WTC11 (cell line): ENCODE measurements at regions not wholly inside any gene's neighbourhood (a gene's known extent, or its start where the extent isn't known, plus 50 kb on each side); places are given as distances from the start of the nearest gene placed in this dataset.

ENCODE experiments used
- ATAC-seq: fragments of 200-7000 bp; cut with Tn5 transposase; 2 replicates; pipeline ENCODE4 v1.10.0; 2021; ENCODE audit warnings: mild to moderate bottlenecking, moderate library complexity
- CTCF ChIA-PET: fragments of 300-600 bp; sonication (Branson Sonifier 250); formaldehyde crosslinking; loops from one replicate; lab custom pipeline; 2021; ENCODE audit warnings: antibody characterized with exemption; lab: Charles Lee
- POLR2A ChIA-PET: fragments of 350-600 bp; sonication (Branson Sonifier 250); formaldehyde crosslinking; loops from one replicate; lab custom pipeline; 2021; ENCODE audit warnings: antibody characterized with exemption; lab: Charles Lee
- DNase-seq: peaks from one replicate; pipeline ENCODE4 v3.0.0; 2021; ENCODE audit warnings: low spot score
- H3K27ac Mint-ChIP-seq: 2 replicates; pipeline ENCODE4 v1.8.0; 2021; ENCODE audit warnings: mixed read lengths
- H3K27me3 Mint-ChIP-seq: 2 replicates; pipeline ENCODE4 v1.8.0; 2021; ENCODE audit warnings: low read depth, mild to moderate bottlenecking, moderate library complexity, mixed read lengths
- H3K36me3 Mint-ChIP-seq: 2 replicates; pipeline ENCODE4 v1.8.0; 2021; ENCODE audit warnings: mixed read lengths
- H3K4me1 Mint-ChIP-seq: 2 replicates; pipeline ENCODE4 v1.8.0; 2022; ENCODE audit warnings: mixed read lengths
- H3K4me3 Mint-ChIP-seq: 2 replicates; pipeline ENCODE4 v1.8.0; 2021; ENCODE audit warnings: mild to moderate bottlenecking, moderate library complexity, mixed read lengths
- H3K9me3 Mint-ChIP-seq: 2 replicates; pipeline ENCODE4 v1.8.0; 2021; ENCODE audit warnings: mixed read lengths
- CREM ChIP-seq: sonication (generic); formaldehyde crosslinking; IDR thresholded peaks from 2 replicates; pipeline ENCODE4 v1.8.1; 2022; ENCODE audit warnings: mild to moderate bottlenecking, missing genetic modification reagents, moderate library complexity
- ESRRA ChIP-seq: sonication (generic); formaldehyde crosslinking; IDR thresholded peaks from 2 replicates; pipeline ENCODE4 v1.8.1; 2022; ENCODE audit warnings: mild to moderate bottlenecking, missing genetic modification reagents, borderline replicate concordance
- ETV6 ChIP-seq: sonication (generic); formaldehyde crosslinking; IDR thresholded peaks from 2 replicates; pipeline ENCODE4 v1.8.1; 2022; ENCODE audit warnings: mild to moderate bottlenecking, missing genetic modification reagents
- JUN ChIP-seq: sonication (generic); formaldehyde crosslinking; IDR thresholded peaks from 2 replicates; pipeline ENCODE4 v1.8.0; 2023; ENCODE audit warnings: mild to moderate bottlenecking, missing genetic modification reagents
- NFE2L1 ChIP-seq: sonication (generic); formaldehyde crosslinking; IDR thresholded peaks from 2 replicates; pipeline ENCODE4 v1.8.1; 2023; ENCODE audit warnings: missing genetic modification reagents
- NFYB ChIP-seq: sonication (generic); formaldehyde crosslinking; conservative IDR thresholded peaks from 2 replicates; pipeline ENCODE4 v1.8.0; 2022; ENCODE audit warnings: low read depth, missing genetic modification reagents
- OVOL2 ChIP-seq: fragments of 250-450 bp; sonication (Bioruptor Pico); IDR thresholded peaks from 2 replicates; pipeline ENCODE4 v1.9.0; 2021; ENCODE audit warnings: mild to moderate bottlenecking, borderline replicate concordance
- RELA ChIP-seq: sonication (generic); formaldehyde crosslinking; IDR thresholded peaks from 2 replicates; pipeline ENCODE4 v1.8.1; 2022; ENCODE audit warnings: missing genetic modification reagents, mild to moderate bottlenecking, borderline replicate concordance
- SP1 ChIP-seq: sonication (generic); formaldehyde crosslinking; conservative IDR thresholded peaks from 2 replicates; pipeline ENCODE4 v1.8.1; 2022; ENCODE audit warnings: missing genetic modification reagents
- ZNF219 ChIP-seq: sonication (generic); formaldehyde crosslinking; IDR thresholded peaks from 2 replicates; pipeline ENCODE4 v1.8.0; 2023; ENCODE audit warnings: missing genetic modification reagents, mild to moderate bottlenecking, borderline replicate concordance
- ZNF423 ChIP-seq: fragments of 250-450 bp; sonication (Bioruptor Pico); IDR thresholded peaks from 2 replicates; pipeline ENCODE4 v2.1.2; 2022; ENCODE audit warnings: mild to moderate bottlenecking, moderate library complexity
- TF ChIP-seq, protein P1 (sequence below): sonication (generic); formaldehyde crosslinking; IDR thresholded peaks from 2 replicates; pipeline ENCODE4 v1.8.0; 2023; ENCODE audit warnings: missing genetic modification reagents
- TF ChIP-seq, protein P2 (sequence below): sonication (generic); formaldehyde crosslinking; IDR thresholded peaks from 2 replicates; pipeline ENCODE4 v1.8.0; 2022; ENCODE audit warnings: mild to moderate bottlenecking, missing genetic modification reagents
- TF ChIP-seq, protein P3 (sequence below): fragments of 200-600 bp; IDR thresholded peaks from 2 replicates; pipeline ENCODE4 v1.8.0; 2022; ENCODE audit warnings: antibody characterized with exemption
- TF ChIP-seq, protein P4 (sequence below): sonication (generic); formaldehyde crosslinking; IDR thresholded peaks from 2 replicates; pipeline ENCODE4 v1.8.0; 2022; ENCODE audit warnings: mild to moderate bottlenecking, missing genetic modification reagents
- TF ChIP-seq, protein P5 (sequence below): sonication (generic); formaldehyde crosslinking; IDR thresholded peaks from 2 replicates; pipeline ENCODE4 v1.8.0; 2023; ENCODE audit warnings: missing genetic modification reagents, mild to moderate bottlenecking, borderline replicate concordance
- TF ChIP-seq, protein P6 (sequence below): sonication (generic); formaldehyde crosslinking; IDR thresholded peaks from 2 replicates; pipeline ENCODE4 v1.8.0; 2022; ENCODE audit warnings: mild to moderate bottlenecking, missing genetic modification reagents
- TF ChIP-seq, protein P7 (sequence below): sonication (generic); formaldehyde crosslinking; IDR thresholded peaks from 2 replicates; pipeline ENCODE4 v1.8.1; 2022; ENCODE audit warnings: low read depth, missing genetic modification reagents, borderline replicate concordance

DNA sequence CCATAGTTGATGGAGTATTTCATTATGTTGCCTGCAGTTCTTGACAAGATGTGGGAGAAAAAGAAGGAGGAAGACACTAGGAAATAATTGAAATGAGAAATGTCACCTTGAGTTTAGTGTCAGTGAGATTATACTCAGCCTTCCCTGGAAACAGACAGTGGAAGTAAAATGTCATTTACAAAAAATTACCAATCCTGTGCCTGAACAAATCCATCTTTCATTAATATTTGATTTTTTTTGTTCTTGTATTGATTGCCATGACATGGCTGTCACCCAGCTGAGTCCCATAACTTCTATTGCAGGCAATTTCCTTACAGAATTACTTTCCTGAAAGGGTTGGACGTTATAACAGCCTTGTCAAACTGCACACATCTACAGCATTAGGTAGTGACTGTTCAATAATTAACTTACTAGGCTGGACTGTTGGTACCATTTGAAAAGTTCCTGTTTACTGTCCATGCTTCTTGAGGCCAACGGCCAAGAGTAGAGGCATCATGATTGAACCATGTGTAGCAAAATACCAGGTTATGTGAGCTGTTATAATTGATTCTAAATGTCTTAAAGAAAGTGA is 572.2 kb upstream of the LMCD1 start:
- TF ChIP-seq SP1 (no peak), ZNF423 (no peak), RELA (no peak), OVOL2 (CRISPR knock-in tag) (no peak), ETV6 (CRISPR knock-in tag) (no peak), NFE2L1 (CRISPR knock-in tag) (no peak), NFYB (CRISPR knock-in tag) (no peak)
- TF ChIP-seq, protein P1, sequence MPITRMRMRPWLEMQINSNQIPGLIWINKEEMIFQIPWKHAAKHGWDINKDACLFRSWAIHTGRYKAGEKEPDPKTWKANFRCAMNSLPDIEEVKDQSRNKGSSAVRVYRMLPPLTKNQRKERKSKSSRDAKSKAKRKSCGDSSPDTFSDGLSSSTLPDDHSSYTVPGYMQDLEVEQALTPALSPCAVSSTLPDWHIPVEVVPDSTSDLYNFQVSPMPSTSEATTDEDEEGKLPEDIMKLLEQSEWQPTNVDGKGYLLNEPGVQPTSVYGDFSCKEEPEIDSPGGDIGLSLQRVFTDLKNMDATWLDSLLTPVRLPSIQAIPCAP (CRISPR knock-in tag) = no peak
- TF ChIP-seq, protein P2, sequence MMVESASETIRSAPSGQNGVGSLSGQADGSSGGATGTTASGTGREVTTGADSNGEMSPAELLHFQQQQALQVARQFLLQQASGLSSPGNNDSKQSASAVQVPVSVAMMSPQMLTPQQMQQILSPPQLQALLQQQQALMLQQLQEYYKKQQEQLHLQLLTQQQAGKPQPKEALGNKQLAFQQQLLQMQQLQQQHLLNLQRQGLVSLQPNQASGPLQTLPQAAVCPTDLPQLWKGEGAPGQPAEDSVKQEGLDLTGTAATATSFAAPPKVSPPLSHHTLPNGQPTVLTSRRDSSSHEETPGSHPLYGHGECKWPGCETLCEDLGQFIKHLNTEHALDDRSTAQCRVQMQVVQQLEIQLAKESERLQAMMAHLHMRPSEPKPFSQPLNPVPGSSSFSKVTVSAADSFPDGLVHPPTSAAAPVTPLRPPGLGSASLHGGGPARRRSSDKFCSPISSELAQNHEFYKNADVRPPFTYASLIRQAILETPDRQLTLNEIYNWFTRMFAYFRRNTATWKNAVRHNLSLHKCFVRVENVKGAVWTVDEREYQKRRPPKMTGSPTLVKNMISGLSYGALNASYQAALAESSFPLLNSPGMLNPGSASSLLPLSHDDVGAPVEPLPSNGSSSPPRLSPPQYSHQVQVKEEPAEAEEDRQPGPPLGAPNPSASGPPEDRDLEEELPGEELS (CRISPR knock-in tag) = no peak
- TF ChIP-seq, protein P3, sequence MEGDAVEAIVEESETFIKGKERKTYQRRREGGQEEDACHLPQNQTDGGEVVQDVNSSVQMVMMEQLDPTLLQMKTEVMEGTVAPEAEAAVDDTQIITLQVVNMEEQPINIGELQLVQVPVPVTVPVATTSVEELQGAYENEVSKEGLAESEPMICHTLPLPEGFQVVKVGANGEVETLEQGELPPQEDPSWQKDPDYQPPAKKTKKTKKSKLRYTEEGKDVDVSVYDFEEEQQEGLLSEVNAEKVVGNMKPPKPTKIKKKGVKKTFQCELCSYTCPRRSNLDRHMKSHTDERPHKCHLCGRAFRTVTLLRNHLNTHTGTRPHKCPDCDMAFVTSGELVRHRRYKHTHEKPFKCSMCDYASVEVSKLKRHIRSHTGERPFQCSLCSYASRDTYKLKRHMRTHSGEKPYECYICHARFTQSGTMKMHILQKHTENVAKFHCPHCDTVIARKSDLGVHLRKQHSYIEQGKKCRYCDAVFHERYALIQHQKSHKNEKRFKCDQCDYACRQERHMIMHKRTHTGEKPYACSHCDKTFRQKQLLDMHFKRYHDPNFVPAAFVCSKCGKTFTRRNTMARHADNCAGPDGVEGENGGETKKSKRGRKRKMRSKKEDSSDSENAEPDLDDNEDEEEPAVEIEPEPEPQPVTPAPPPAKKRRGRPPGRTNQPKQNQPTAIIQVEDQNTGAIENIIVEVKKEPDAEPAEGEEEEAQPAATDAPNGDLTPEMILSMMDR = no peak
- no peak overlapping the region for H3K4me3 Mint-ChIP-seq
- no peak for DNase-seq
- CTCF ChIA-PET = no interaction called here
- H3K27ac Mint-ChIP-seq = no peak overlapping the region
- ATAC-seq = no peak
- peaks cover 13% of the 10 kb centered on the region for H3K4me1 Mint-ChIP-seq
- peaks cover 3% of the 10 kb centered on the region; the same call in 1 of the 2 replicates for H3K36me3 Mint-ChIP-seq
- POLR2A ChIA-PET = no interaction called here
- H3K9me3 Mint-ChIP-seq = peaks cover 12% of the 10 kb centered on the region
- no peaks in the 10 kb centered on the region; the same call in 1 of the 2 replicates for H3K27me3 Mint-ChIP-seq

DNA sequence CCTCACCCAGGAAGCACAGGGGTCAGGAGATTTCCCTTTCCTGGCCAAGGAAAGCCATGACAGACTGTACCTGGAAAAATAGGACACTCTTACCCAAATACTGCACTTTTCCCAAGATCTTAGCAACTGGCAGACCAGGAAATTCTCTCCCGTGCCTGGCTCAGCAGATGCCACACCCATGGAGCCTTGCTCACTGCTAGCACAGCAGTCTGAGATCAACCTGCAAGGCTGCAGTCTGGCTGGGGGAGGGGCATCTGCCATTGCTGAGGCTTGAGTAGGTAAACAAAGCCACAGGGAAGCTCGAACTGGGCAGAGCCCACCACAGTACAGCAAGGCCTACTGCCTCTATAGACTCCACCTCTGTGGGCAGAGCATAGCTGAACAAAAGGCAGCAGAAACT is 567.3 kb upstream of the LMCD1 start:
- no peak for TF ChIP-seq ZNF219
- TF ChIP-seq, protein P4, sequence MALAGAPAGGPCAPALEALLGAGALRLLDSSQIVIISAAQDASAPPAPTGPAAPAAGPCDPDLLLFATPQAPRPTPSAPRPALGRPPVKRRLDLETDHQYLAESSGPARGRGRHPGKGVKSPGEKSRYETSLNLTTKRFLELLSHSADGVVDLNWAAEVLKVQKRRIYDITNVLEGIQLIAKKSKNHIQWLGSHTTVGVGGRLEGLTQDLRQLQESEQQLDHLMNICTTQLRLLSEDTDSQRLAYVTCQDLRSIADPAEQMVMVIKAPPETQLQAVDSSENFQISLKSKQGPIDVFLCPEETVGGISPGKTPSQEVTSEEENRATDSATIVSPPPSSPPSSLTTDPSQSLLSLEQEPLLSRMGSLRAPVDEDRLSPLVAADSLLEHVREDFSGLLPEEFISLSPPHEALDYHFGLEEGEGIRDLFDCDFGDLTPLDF (CRISPR knock-in tag) = no peak
- no peak for TF ChIP-seq ESRRA (CRISPR knock-in tag)
- TF ChIP-seq, protein P5, sequence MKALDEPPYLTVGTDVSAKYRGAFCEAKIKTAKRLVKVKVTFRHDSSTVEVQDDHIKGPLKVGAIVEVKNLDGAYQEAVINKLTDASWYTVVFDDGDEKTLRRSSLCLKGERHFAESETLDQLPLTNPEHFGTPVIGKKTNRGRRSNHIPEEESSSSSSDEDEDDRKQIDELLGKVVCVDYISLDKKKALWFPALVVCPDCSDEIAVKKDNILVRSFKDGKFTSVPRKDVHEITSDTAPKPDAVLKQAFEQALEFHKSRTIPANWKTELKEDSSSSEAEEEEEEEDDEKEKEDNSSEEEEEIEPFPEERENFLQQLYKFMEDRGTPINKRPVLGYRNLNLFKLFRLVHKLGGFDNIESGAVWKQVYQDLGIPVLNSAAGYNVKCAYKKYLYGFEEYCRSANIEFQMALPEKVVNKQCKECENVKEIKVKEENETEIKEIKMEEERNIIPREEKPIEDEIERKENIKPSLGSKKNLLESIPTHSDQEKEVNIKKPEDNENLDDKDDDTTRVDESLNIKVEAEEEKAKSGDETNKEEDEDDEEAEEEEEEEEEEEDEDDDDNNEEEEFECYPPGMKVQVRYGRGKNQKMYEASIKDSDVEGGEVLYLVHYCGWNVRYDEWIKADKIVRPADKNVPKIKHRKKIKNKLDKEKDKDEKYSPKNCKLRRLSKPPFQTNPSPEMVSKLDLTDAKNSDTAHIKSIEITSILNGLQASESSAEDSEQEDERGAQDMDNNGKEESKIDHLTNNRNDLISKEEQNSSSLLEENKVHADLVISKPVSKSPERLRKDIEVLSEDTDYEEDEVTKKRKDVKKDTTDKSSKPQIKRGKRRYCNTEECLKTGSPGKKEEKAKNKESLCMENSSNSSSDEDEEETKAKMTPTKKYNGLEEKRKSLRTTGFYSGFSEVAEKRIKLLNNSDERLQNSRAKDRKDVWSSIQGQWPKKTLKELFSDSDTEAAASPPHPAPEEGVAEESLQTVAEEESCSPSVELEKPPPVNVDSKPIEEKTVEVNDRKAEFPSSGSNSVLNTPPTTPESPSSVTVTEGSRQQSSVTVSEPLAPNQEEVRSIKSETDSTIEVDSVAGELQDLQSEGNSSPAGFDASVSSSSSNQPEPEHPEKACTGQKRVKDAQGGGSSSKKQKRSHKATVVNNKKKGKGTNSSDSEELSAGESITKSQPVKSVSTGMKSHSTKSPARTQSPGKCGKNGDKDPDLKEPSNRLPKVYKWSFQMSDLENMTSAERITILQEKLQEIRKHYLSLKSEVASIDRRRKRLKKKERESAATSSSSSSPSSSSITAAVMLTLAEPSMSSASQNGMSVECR (CRISPR knock-in tag) = no peak
- TF ChIP-seq, protein P6, sequence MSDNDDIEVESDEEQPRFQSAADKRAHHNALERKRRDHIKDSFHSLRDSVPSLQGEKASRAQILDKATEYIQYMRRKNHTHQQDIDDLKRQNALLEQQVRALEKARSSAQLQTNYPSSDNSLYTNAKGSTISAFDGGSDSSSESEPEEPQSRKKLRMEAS (CRISPR knock-in tag) = no peak
- TF ChIP-seq, protein P7, sequence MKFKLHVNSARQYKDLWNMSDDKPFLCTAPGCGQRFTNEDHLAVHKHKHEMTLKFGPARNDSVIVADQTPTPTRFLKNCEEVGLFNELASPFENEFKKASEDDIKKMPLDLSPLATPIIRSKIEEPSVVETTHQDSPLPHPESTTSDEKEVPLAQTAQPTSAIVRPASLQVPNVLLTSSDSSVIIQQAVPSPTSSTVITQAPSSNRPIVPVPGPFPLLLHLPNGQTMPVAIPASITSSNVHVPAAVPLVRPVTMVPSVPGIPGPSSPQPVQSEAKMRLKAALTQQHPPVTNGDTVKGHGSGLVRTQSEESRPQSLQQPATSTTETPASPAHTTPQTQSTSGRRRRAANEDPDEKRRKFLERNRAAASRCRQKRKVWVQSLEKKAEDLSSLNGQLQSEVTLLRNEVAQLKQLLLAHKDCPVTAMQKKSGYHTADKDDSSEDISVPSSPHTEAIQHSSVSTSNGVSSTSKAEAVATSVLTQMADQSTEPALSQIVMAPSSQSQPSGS (CRISPR knock-in tag) = no peak
- TF ChIP-seq CREM (CRISPR knock-in tag) = no peak
- no peak for TF ChIP-seq JUN (CRISPR knock-in tag)
- DNase-seq = no peak
- H3K9me3 Mint-ChIP-seq = peaks cover 54% of the 10 kb centered on the region
- peaks cover 7% of the 10 kb centered on the region; the same call in 1 of the 2 replicates for H3K36me3 Mint-ChIP-seq
- H3K27ac Mint-ChIP-seq = no peak overlapping the region
- no peak overlapping the region for H3K4me3 Mint-ChIP-seq
- POLR2A ChIA-PET = no interaction called here
- ATAC-seq = no peak
- H3K27me3 Mint-ChIP-seq = no peaks in the 10 kb centered on the region
- no peaks in the 10 kb centered on the region for H3K4me1 Mint-ChIP-seq
- CTCF ChIA-PET = no interaction called here
